Vagina (tissue), 2 donors: ENCODE measurements at regions not wholly inside any gene's neighbourhood (a gene's known extent, or its start where the extent isn't known, plus 50 kb on each side); places are given as distances from the start of the nearest gene placed in this dataset.

Experiments
- DNase-seq, 2 donors: peaks; one replicate each; pipeline ENCODE4 v3.0.0-alpha.2; 2017; ENCODE audit errors: extremely low spot score in 2 of 2
- H3K27ac ChIP-seq: fragments of 200-600 bp; sonication (generic); one replicate; pipeline ENCODE4 v1.5.1; 2019
- H3K27me3 ChIP-seq: fragments of 200-600 bp; sonication (generic); one replicate; pipeline ENCODE4 v1.5.1; 2019
- H3K36me3 ChIP-seq, 2 donors: fragments of 200-600 bp; sonication (generic); one replicate each; pipeline ENCODE4 v1.5.1; 2017 to 2019
- H3K4me1 ChIP-seq: fragments of 200-600 bp; sonication (generic); one replicate; pipeline ENCODE4 v1.5.1; 2019
- H3K4me3 ChIP-seq, 2 donors: fragments of 200-600 bp; sonication (generic); 1 replicate in 1 of 2; 2 replicates in 1 of 2; pipeline ENCODE4 v1.5.1; 2016 to 2019
- H3K9me3 ChIP-seq: fragments of 200-600 bp; sonication (generic); one replicate; pipeline ENCODE4 v1.5.1; 2019
- POLR2A ChIP-seq, 2 donors: fragments of 450-650 bp; IDR thresholded peaks; one replicate each; pipeline ENCODE4 v1.6.1; 2017; ENCODE audit warnings: antibody characterized with exemption in 2 of 2, mild to moderate bottlenecking in 2 of 2, moderate library complexity in 2 of 2
- POLR2AphosphoS5 ChIP-seq, 2 donors: sonication (generic); formaldehyde crosslinking; IDR thresholded peaks; one replicate each; pipeline ENCODE4 v1.9.0; 2017; ENCODE audit warnings: antibody characterized with exemption in 2 of 2, mild to moderate bottlenecking in 2 of 2, low read depth in 1 of 2; ENCODE audit not compliant: insufficient read depth in 1 of 2
- intact Hi-C: fragments of 100-400 bp; cut with DNase I; formaldehyde crosslinking; loops from one replicate; pipeline ENCODE4 v1.15.1; 2023
- TF ChIP-seq, protein P1 (sequence below), 3 experiments: fragments of 450-650 bp in 2 of 3; fragments of 200-600 bp in 1 of 3; sonication (generic) in 1 of 3; IDR thresholded peaks; one replicate each; pipeline ENCODE4 v1.5.1; 2017 to 2019; ENCODE audit warnings: antibody characterized with exemption in 3 of 3, mild to moderate bottlenecking in 2 of 3, moderate library complexity in 2 of 3

DNA sequence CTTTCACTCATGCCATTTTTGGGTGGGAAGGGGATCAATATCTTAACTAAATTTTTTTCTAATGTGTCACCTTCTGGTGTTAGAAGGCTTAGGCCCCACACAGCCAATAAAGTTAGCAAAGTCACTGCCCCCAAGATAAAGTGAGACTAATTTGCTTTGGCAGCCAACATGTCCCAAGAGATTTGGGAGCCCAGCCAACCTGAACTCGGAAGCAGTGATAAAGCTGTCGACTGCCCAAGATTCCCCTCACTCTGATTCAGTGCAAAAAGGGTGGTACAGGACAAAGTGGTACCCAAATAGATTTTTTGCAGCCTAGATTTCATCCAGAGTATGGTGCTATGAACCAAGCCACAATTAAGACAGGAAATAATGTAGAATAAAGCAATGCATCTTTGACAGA, 572.5 kb upstream of the ARRDC3 start:
- no peaks in the 10 kb centered on the region for H3K4me1 ChIP-seq
- no peaks in the 10 kb centered on the region for H3K36me3 ChIP-seq
- H3K27ac ChIP-seq = no peak overlapping the region
- intact Hi-C loops = no loop called here
- no peak for DNase-seq
- H3K27me3 ChIP-seq = no peaks in the 10 kb centered on the region
- H3K4me3 ChIP-seq = no peak overlapping the region
- TF ChIP-seq, protein P1, sequence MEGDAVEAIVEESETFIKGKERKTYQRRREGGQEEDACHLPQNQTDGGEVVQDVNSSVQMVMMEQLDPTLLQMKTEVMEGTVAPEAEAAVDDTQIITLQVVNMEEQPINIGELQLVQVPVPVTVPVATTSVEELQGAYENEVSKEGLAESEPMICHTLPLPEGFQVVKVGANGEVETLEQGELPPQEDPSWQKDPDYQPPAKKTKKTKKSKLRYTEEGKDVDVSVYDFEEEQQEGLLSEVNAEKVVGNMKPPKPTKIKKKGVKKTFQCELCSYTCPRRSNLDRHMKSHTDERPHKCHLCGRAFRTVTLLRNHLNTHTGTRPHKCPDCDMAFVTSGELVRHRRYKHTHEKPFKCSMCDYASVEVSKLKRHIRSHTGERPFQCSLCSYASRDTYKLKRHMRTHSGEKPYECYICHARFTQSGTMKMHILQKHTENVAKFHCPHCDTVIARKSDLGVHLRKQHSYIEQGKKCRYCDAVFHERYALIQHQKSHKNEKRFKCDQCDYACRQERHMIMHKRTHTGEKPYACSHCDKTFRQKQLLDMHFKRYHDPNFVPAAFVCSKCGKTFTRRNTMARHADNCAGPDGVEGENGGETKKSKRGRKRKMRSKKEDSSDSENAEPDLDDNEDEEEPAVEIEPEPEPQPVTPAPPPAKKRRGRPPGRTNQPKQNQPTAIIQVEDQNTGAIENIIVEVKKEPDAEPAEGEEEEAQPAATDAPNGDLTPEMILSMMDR (IDR thresholded peaks at IDR 0.05) = no peak
- TF ChIP-seq POLR2A (IDR thresholded peaks at IDR 0.05) = no peak
- TF ChIP-seq POLR2AphosphoS5 (IDR thresholded peaks at IDR 0.05; ENCODE audit: insufficient read depth in 1 of 2, low read depth in 1 of 2) = no peak
- H3K9me3 ChIP-seq = no peaks in the 10 kb centered on the region

DNA sequence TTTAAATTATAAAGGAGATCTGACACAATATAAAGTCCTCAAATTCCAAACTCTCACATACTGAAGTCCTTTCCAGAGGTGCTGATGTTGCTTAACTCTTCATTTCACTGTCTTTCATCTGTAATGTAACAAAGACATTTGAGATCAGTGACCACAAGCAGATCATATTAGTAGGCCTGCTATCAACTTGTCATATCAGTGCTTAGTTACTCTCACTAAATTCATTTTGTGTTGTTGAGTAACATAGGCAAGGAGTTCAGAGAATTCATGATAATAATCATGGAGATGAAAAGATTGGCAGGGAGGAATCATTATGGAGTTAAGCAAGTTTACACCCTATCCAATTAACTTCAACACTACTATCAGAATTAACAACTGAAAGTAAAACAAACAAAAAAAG, 571.0 kb upstream of the ARRDC3 start:
- no peak overlapping the region for H3K27ac ChIP-seq
- DNase-seq = no peak
- H3K4me3 ChIP-seq = no peak overlapping the region
- no peaks in the 10 kb centered on the region for H3K27me3 ChIP-seq
- H3K9me3 ChIP-seq = no peaks in the 10 kb centered on the region
- H3K36me3 ChIP-seq = no peaks in the 10 kb centered on the region
- TF ChIP-seq POLR2A (IDR thresholded peaks at IDR 0.05) (no peak), POLR2AphosphoS5 (IDR thresholded peaks at IDR 0.05; ENCODE audit: insufficient read depth in 1 of 2, low read depth in 1 of 2) (no peak)
- TF ChIP-seq, protein P1 (IDR thresholded peaks at IDR 0.05) = no peak
- H3K4me1 ChIP-seq = no peaks in the 10 kb centered on the region
- intact Hi-C loops = no loop called here

DNA sequence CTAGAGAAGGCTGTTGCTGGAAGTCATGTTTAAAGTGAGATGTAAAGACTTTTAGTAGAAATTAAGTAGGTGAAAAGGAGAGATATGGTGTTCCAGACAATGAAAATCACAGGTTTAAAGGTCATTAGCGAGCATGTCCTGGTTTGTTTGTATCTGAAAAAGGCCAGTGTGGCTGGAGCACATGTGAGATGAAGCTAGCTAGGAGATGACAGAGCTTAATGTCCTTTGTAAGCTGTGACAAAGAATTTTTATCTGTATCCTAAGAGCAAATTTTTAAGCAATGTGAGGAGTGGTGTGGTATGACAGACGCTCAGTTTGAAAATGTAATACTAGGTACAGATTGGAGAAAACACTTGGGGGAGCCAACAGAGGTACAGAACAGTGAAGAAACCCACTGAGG, 567.2 kb upstream of the ARRDC3 start:
- intact Hi-C loops = no loop called here
- no peak for DNase-seq
- TF ChIP-seq POLR2AphosphoS5 (IDR thresholded peaks at IDR 0.05; ENCODE audit: insufficient read depth in 1 of 2, low read depth in 1 of 2) = no peak
- TF ChIP-seq, protein P1 (IDR thresholded peaks at IDR 0.05) = no peak
- no peak for TF ChIP-seq POLR2A (IDR thresholded peaks at IDR 0.05)
- Histone ChIP-seq H3K9me3 (no peaks in the 10 kb centered on the region), H3K27ac (no peak overlapping the region), H3K4me3 (no peak overlapping the region), H3K27me3 (no peaks in the 10 kb centered on the region), H3K36me3 (no peaks in the 10 kb centered on the region), H3K4me1 (no peaks in the 10 kb centered on the region)

DNA sequence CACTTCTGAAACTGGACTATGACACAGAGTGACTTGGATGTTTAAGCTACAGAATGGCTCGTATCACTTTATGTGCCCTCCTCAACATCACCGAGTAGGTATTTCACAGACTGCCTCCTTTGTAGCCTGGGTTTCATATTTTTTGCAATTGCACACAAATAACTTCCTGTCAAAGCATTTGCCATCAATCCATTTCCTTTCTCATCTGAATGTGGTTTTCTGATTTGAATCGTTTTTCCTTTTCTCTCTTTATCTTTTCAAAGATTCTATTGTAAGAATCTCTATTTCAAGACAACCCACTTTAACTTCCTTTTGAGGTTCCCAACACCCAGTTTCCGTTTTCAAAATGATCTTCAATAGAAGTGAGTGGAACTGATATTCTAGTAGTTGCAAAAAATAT, 563.8 kb upstream of the ARRDC3 start:
- H3K4me3 ChIP-seq = no peak overlapping the region
- DNase-seq = no peak
- no peaks in the 10 kb centered on the region for H3K27me3 ChIP-seq
- H3K27ac ChIP-seq = no peak overlapping the region
- no peaks in the 10 kb centered on the region for H3K36me3 ChIP-seq
- TF ChIP-seq POLR2A (IDR thresholded peaks at IDR 0.05) = no peak
- TF ChIP-seq, protein P1 (IDR thresholded peaks at IDR 0.05) = no peak
- TF ChIP-seq POLR2AphosphoS5 (IDR thresholded peaks at IDR 0.05; ENCODE audit: insufficient read depth in 1 of 2, low read depth in 1 of 2) = no peak
- intact Hi-C loops = no loop called here
- H3K4me1 ChIP-seq = no peaks in the 10 kb centered on the region
- no peaks in the 10 kb centered on the region for H3K9me3 ChIP-seq

DNA sequence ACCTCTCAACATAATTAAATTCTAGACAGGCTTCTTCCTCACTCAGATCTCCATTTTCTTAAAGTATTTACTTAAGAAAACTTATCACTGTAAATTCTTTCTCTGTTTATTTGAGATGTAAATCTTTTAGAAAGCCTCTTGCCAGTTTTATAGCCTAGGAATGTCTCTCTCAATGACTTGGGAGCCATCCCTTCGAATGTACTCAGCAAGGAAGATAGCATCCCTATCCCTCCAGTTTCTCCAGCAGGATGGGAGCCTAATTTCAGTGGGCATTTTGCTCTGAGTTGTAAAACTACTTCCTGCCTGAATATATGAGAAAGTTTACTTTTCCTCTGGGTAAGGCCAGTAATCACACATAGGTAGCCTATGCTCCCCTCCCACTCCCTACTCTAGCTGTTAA, 558.5 kb upstream of the ARRDC3 start:
- intact Hi-C loops = no loop called here
- no peaks in the 10 kb centered on the region for H3K4me1 ChIP-seq
- no peaks in the 10 kb centered on the region for H3K27me3 ChIP-seq
- DNase-seq = no peak
- TF ChIP-seq POLR2A (IDR thresholded peaks at IDR 0.05) (no peak), POLR2AphosphoS5 (IDR thresholded peaks at IDR 0.05; ENCODE audit: insufficient read depth in 1 of 2, low read depth in 1 of 2) (no peak)
- TF ChIP-seq, protein P1 (IDR thresholded peaks at IDR 0.05) = no peak
- no peaks in the 10 kb centered on the region for H3K36me3 ChIP-seq
- no peak overlapping the region for H3K27ac ChIP-seq
- no peak overlapping the region for H3K4me3 ChIP-seq
- no peaks in the 10 kb centered on the region for H3K9me3 ChIP-seq
